Sigmoid colon (tissue), 4 donors: ENCODE measurements at regions not wholly inside any gene's neighbourhood (a gene's known extent, or its start where the extent isn't known, plus 50 kb on each side); places are given as distances from the start of the nearest gene placed in this dataset.

Source experiments
- EP300 ChIP-seq, 4 donors: sonication (generic); formaldehyde crosslinking; IDR thresholded peaks; one replicate each; pipeline ENCODE4 v1.6.1; 2017; ENCODE audit warnings: antibody characterized with exemption in 4 of 4
- TF ChIP-seq, protein P1 (sequence below), 4 experiments: fragments of 450-650 bp in 3 of 4; fragments of 200-600 bp in 1 of 4; IDR thresholded peaks; one replicate each; pipeline ENCODE4 v1.5.1; 2016 to 2019; ENCODE audit warnings: antibody characterized with exemption in 4 of 4, mild to moderate bottlenecking in 3 of 4, moderate library complexity in 2 of 4

DNA sequence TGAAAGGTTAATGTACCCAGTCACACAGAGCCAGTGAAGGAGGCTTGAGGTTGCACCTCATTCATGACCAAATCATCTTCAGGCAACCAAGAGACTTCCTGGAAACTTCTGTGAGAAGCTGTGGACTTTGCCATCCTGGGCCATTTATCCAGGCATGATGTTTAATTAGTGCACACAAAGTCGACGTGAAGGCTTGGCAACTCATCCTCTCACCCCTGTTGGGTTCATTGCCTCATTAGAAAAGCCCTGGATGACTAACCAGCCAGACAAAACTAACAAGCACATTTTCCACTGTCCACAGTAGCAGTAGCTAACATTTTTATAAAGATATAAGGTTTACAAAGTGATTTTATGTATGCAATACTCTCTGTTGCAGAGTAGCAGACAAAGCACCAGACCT lies 65.7 kb upstream of the ZNF462 start:
- no peak for TF ChIP-seq EP300 (IDR thresholded peaks at IDR 0.05)
- TF ChIP-seq, protein P1, sequence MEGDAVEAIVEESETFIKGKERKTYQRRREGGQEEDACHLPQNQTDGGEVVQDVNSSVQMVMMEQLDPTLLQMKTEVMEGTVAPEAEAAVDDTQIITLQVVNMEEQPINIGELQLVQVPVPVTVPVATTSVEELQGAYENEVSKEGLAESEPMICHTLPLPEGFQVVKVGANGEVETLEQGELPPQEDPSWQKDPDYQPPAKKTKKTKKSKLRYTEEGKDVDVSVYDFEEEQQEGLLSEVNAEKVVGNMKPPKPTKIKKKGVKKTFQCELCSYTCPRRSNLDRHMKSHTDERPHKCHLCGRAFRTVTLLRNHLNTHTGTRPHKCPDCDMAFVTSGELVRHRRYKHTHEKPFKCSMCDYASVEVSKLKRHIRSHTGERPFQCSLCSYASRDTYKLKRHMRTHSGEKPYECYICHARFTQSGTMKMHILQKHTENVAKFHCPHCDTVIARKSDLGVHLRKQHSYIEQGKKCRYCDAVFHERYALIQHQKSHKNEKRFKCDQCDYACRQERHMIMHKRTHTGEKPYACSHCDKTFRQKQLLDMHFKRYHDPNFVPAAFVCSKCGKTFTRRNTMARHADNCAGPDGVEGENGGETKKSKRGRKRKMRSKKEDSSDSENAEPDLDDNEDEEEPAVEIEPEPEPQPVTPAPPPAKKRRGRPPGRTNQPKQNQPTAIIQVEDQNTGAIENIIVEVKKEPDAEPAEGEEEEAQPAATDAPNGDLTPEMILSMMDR (IDR thresholded peaks at IDR 0.05), result no peak
